ENCODE measurements at regions not wholly inside any gene's neighbourhood (a gene's known extent, or its start where the extent isn't known, plus 50 kb on each side); places are given as distances from the start of the nearest gene placed in this dataset.

GRCh38 chr11:15726893-15727519, 612.3 kb downstream of the INSC start:
- TF ChIP-seq POLR2AphosphoS5 (IDR thresholded peaks at IDR 0.05; ENCODE audit: borderline replicate concordance, low read depth, low read length) (no peak), EZH2 (IDR thresholded peaks at IDR 0.05) (no peak), FOXP2 (optimal IDR thresholded peaks at IDR 0.05; ENCODE audit: control extremely low read depth, extremely low read length, insufficient read depth) (no peak)

All from SK-N-MC (cell line).